KMS-11 (cell line): ENCODE measurements at regions not wholly inside any gene's neighbourhood (a gene's known extent, or its start where the extent isn't known, plus 50 kb on each side); places are given as distances from the start of the nearest gene placed in this dataset.

Experiments
- H2AFZ ChIP-seq: fragments of 200-600 bp; sonication (generic); 2 replicates; pipeline ENCODE4 v1.6.1; 2016; ENCODE audit warnings: antibody characterized with exemption, mixed run types, low read depth
- H3K27ac ChIP-seq: fragments of 200-600 bp; sonication (generic); 2 replicates; pipeline ENCODE4 v1.6.1; 2016; ENCODE audit warnings: mild to moderate bottlenecking, mixed run types
- H3K27me3 ChIP-seq: fragments of 200-600 bp; sonication (generic); 2 replicates; pipeline ENCODE4 v1.6.1; 2017; ENCODE audit warnings: mild to moderate bottlenecking, low read depth, mixed run types, moderate library complexity; ENCODE audit not compliant: insufficient read depth
- H3K36me3 ChIP-seq: fragments of 200-600 bp; sonication (generic); 2 replicates; pipeline ENCODE4 v1.6.1; 2017; ENCODE audit warnings: mild to moderate bottlenecking, mixed run types; ENCODE audit not compliant: insufficient read depth
- H3K4me1 ChIP-seq: fragments of 200-600 bp; sonication (generic); 2 replicates; pipeline ENCODE4 v1.6.1; 2016; ENCODE audit warnings: mild to moderate bottlenecking, low read depth, mixed run types; ENCODE audit not compliant: poor library complexity, severe bottlenecking
- H3K4me2 ChIP-seq: fragments of 200-600 bp; sonication (generic); 2 replicates; pipeline ENCODE4 v1.7.0; 2016; ENCODE audit warnings: mild to moderate bottlenecking, mixed run types
- H3K4me3 ChIP-seq: fragments of 200-600 bp; sonication (generic); IDR thresholded peaks from 2 replicates; pipeline ENCODE4 v1.6.1; 2017; ENCODE audit warnings: low read depth, low read length, mixed read lengths; ENCODE audit not compliant: insufficient read depth
- H3K79me2 ChIP-seq: fragments of 200-600 bp; sonication (generic); 2 replicates; pipeline ENCODE4 v1.6.1; 2016; ENCODE audit warnings: low read depth, mixed run types; ENCODE audit not compliant: insufficient read depth
- H3K9ac ChIP-seq: fragments of 200-600 bp; sonication (generic); 2 replicates; pipeline ENCODE4 v1.6.1; 2016; ENCODE audit warnings: mild to moderate bottlenecking, mixed run types
- H4K20me1 ChIP-seq: fragments of 200-600 bp; sonication (generic); 2 replicates; pipeline ENCODE4 v1.6.1; 2016; ENCODE audit warnings: mild to moderate bottlenecking, mixed run types; ENCODE audit not compliant: insufficient read depth
- TF ChIP-seq, protein P1 (sequence below): fragments of 200-600 bp; sonication (generic); conservative IDR thresholded peaks from 2 replicates; pipeline ENCODE4 v1.6.1; 2017; ENCODE audit warnings: low read depth, mild to moderate bottlenecking, antibody characterized with exemption, low read length, moderate library complexity, mixed read lengths

GRCh38 chr11:8811571-8811970 is 99.4 kb upstream of the AKIP1 start:
- H3K4me2 ChIP-seq: no peak overlapping the region
- H3K4me3 ChIP-seq: no peak overlapping the region
- no peaks in the 10 kb centered on the region for H3K27me3 ChIP-seq
- H3K27ac ChIP-seq: no peak overlapping the region
- H2AFZ ChIP-seq: no peak overlapping the region
- no peaks in the 10 kb centered on the region for H4K20me1 ChIP-seq
- no peaks in the 10 kb centered on the region for H3K4me1 ChIP-seq
- H3K79me2 ChIP-seq: no peaks in the 10 kb centered on the region
- H3K36me3 ChIP-seq: no peaks in the 10 kb centered on the region
- TF ChIP-seq, protein P1, sequence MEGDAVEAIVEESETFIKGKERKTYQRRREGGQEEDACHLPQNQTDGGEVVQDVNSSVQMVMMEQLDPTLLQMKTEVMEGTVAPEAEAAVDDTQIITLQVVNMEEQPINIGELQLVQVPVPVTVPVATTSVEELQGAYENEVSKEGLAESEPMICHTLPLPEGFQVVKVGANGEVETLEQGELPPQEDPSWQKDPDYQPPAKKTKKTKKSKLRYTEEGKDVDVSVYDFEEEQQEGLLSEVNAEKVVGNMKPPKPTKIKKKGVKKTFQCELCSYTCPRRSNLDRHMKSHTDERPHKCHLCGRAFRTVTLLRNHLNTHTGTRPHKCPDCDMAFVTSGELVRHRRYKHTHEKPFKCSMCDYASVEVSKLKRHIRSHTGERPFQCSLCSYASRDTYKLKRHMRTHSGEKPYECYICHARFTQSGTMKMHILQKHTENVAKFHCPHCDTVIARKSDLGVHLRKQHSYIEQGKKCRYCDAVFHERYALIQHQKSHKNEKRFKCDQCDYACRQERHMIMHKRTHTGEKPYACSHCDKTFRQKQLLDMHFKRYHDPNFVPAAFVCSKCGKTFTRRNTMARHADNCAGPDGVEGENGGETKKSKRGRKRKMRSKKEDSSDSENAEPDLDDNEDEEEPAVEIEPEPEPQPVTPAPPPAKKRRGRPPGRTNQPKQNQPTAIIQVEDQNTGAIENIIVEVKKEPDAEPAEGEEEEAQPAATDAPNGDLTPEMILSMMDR: no peak
- no peak overlapping the region for H3K9ac ChIP-seq

- no peaks in the 10 kb centered on the region for H3K4me1 ChIP-seq
- H3K27me3 ChIP-seq: no peaks in the 10 kb centered on the region
- no peak overlapping the region for H3K27ac ChIP-seq
- TF ChIP-seq, protein P1: no peak
- no peak overlapping the region for H2AFZ ChIP-seq
- H3K4me2 ChIP-seq: no peak overlapping the region
- no peak overlapping the region for H3K4me3 ChIP-seq
- H3K79me2 ChIP-seq: no peaks in the 10 kb centered on the region
- H3K36me3 ChIP-seq: no peaks in the 10 kb centered on the region
- H3K9ac ChIP-seq: no peak overlapping the region
- H4K20me1 ChIP-seq: no peaks in the 10 kb centered on the region
Measured at GRCh38 chr11:8812438-8812837, 98.6 kb upstream of the AKIP1 start.

DNA sequence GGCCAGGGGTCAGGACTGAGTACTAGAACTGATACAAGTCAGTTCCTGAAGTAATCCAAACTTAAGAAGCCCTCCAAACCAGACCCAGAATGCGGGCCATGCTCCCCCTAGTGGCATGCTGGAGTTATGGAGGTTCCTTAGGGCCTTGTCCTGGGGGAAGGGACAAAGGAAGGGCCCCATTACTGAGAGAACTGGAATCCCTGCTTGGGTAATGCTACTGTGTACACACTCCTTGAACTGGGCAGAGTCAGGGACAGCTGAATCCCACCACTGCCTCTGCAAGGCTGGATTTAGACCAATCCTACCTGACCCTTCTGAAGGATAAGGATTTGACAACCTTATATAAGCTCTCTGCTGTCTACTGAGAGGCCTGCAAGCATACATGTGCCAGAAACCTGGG is 97.3 kb upstream of the AKIP1 start:
- Histone ChIP-seq H3K27ac (no peak overlapping the region), H3K4me2 (no peak overlapping the region), H3K4me1 (no peaks in the 10 kb centered on the region), H2AFZ (peak overlapping the region; percentile 14; the same call in 1 of the 2 replicates), H3K79me2 (no peaks in the 10 kb centered on the region), H3K36me3 (no peaks in the 10 kb centered on the region), H3K9ac (no peak overlapping the region), H3K27me3 (no peaks in the 10 kb centered on the region), H3K4me3 (no peak overlapping the region), H4K20me1 (no peaks in the 10 kb centered on the region)
- TF ChIP-seq, protein P1: peak; percentile 89

GRCh38 chr11:8814209-8814922 is 96.6 kb upstream of the AKIP1 start:
- no peaks in the 10 kb centered on the region for H3K36me3 ChIP-seq
- no peaks in the 10 kb centered on the region for H3K4me1 ChIP-seq
- H3K79me2 ChIP-seq: no peaks in the 10 kb centered on the region
- no peak overlapping the region for H3K27ac ChIP-seq
- TF ChIP-seq, protein P1: no peak
- H3K27me3 ChIP-seq: no peaks in the 10 kb centered on the region
- H3K4me2 ChIP-seq: no peak overlapping the region
- H3K9ac ChIP-seq: no peak overlapping the region
- H4K20me1 ChIP-seq: no peaks in the 10 kb centered on the region
- no peak overlapping the region for H2AFZ ChIP-seq
- no peak overlapping the region for H3K4me3 ChIP-seq
